D721Med (cell line): ENCODE measurements at regions not wholly inside any gene's neighbourhood (a gene's known extent, or its start where the extent isn't known, plus 50 kb on each side); places are given as distances from the start of the nearest gene placed in this dataset.

Source experiments
- DNase-seq: peaks from one replicate; pipeline ENCODE4 v3.0.0; 2011; ENCODE audit warnings: low spot score; ENCODE audit not compliant: insufficient read length
- FAIRE-seq: peaks from 2 replicates; lab custom pipeline; 2011; peaks lifted over from hg19 to GRCh38; lab: Jason Lieb, UNC
- CTCF ChIP-seq: IDR thresholded peaks from 2 replicates; pipeline ENCODE4 v1.5.1; 2012; ENCODE audit warnings: mild to moderate bottlenecking, control low read depth; ENCODE audit not compliant: insufficient read depth; ENCODE audit errors: missing control alignments

DNA sequence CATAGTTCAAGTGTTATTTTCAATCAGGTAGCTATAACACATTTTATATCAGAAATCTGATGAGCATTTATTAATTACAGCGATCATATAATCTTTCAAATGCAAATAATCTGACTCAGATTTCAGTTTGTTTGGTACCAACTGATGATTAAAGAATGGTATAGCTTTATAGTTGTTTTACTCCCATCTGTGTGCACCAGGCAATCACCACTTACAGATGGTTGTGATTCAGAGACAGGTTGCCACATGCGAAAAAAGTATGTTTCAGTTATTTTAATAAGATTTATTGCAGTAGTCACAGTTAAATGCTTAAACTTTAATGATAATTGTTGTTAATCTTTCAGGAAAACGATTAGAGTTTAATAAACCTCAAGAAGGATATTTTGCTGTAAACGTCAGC lies 155.1 kb upstream of the ARRDC3 start:
- no peak for FAIRE-seq
- no peak for DNase-seq
- TF ChIP-seq CTCF, result no peak

GRCh38 chr5:91535499-91535898 lies 152.4 kb upstream of the ARRDC3 start:
- no peak for DNase-seq
- no peak for TF ChIP-seq CTCF
- no peak for FAIRE-seq

DNA sequence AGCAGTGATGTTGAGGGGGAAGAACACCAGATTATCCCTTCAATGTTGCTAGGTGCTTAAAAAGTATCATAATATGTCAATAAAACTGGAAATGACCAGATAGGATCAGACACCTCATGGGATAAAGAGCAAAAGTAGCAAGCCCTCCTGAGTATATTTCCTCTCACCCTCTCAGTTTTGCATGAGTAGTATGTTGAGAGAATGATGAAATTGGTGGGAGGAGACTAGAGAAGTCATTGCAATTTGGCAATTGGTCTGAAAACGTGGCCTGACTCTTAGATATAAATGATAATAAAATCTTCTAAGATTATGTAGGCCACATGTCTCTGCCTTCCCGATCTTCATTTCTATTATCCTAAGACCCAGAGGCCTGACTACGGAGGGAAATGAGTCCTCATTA lies 151.2 kb upstream of the ARRDC3 start:
- no peak for FAIRE-seq
- no peak for DNase-seq
- TF ChIP-seq CTCF, result no peak

- FAIRE-seq (no peak), DNase-seq (no peak)
- no peak for TF ChIP-seq CTCF
Measured at GRCh38 chr5:91532779-91533178, 149.7 kb upstream of the ARRDC3 start.

DNA sequence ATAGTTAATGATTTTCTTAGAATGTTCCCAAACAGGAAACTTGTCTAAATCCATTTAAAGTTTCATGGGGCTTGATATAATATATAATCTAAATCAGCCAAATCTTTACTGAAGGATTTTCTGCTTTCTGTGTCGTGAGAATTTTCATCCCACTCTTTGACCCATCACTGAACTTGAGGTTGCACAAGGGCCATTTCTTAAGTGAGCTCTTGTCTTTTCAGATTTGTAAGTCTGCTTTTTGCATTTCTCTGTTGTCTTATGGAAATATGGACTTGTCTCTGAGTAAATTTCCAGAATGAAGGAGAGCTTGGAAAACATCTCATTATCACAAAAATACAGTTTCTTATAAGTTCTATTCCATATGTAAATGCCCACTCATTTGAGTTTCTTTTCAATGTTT lies 149.2 kb upstream of the ARRDC3 start:
- DNase-seq (no peak), FAIRE-seq (no peak)
- no peak for TF ChIP-seq CTCF

- DNase-seq (no peak), FAIRE-seq (no peak)
- TF ChIP-seq CTCF, result no peak
Measured at GRCh38 chr5:91528831-91529230, 145.7 kb upstream of the ARRDC3 start.

GRCh38 chr5:91521785-91522184 lies 138.7 kb upstream of the ARRDC3 start:
- TF ChIP-seq CTCF, result no peak
- DNase-seq (no peak), FAIRE-seq (no peak)
